MM.1S (cell line): ENCODE measurements at regions not wholly inside any gene's neighbourhood (a gene's known extent, or its start where the extent isn't known, plus 50 kb on each side); places are given as distances from the start of the nearest gene placed in this dataset.
"Not testable (repeated sequence)": the region's sequence is repeated elsewhere in the genome, so short reads cannot be mapped to it uniquely, and the experiment has no call there.

Source experiments
- DNase-seq: peaks from one replicate; pipeline ENCODE4 v3.0.0-alpha.2; 2015
- H2AFZ ChIP-seq: fragments of 300-600 bp; sonication (generic); 2 replicates; pipeline ENCODE4 v1.6.0; 2016; ENCODE audit warnings: antibody characterized with exemption, low read length
- H3F3A ChIP-seq: fragments of 300-600 bp; sonication (generic); 2 replicates; pipeline ENCODE4 v1.6.1; 2016; ENCODE audit warnings: mild to moderate bottlenecking, antibody characterized with exemption, low read length, moderate library complexity, mixed read lengths; ENCODE audit not compliant: insufficient read depth
- H3K27ac ChIP-seq: fragments of 300-600 bp; sonication (generic); 2 replicates; pipeline ENCODE4 v1.5.1; 2016; ENCODE audit warnings: mild to moderate bottlenecking, low read length
- H3K27me3 ChIP-seq: fragments of 300-600 bp; sonication (generic); replicated peaks from 2 replicates; pipeline ENCODE4 v1.6.0; 2016; ENCODE audit warnings: low read length; ENCODE audit not compliant: insufficient read depth
- H3K36me3 ChIP-seq: fragments of 300-600 bp; sonication (generic); replicated peaks from 2 replicates; pipeline ENCODE4 v1.6.1; 2016; ENCODE audit warnings: mild to moderate bottlenecking, low read length, mixed read lengths; ENCODE audit not compliant: insufficient read depth
- H3K4me1 ChIP-seq: fragments of 300-600 bp; sonication (generic); 2 replicates; pipeline ENCODE4 v1.6.1; 2016; ENCODE audit warnings: low read length, mixed read lengths
- H3K4me2 ChIP-seq: fragments of 300-600 bp; sonication (generic); 2 replicates; pipeline ENCODE4 v1.6.0; 2016; ENCODE audit warnings: low read depth, low read length
- H3K4me3 ChIP-seq: fragments of 300-600 bp; sonication (generic); 2 replicates; pipeline ENCODE4 v1.5.1; 2016; ENCODE audit warnings: low read length, mixed read lengths
- H3K79me2 ChIP-seq: fragments of 300-600 bp; sonication (generic); 2 replicates; pipeline ENCODE4 v1.6.1; 2016; ENCODE audit warnings: mixed run types, low read length, mixed read lengths
- H3K9ac ChIP-seq: fragments of 300-600 bp; sonication (generic); 2 replicates; pipeline ENCODE4 v1.6.1; 2016; ENCODE audit warnings: low read length, mixed read lengths
- H3K9me2 ChIP-seq: fragments of 300-600 bp; sonication (generic); replicated peaks from 2 replicates; pipeline ENCODE4 v1.6.1; 2016; ENCODE audit warnings: mild to moderate bottlenecking, low read length, mixed read lengths; ENCODE audit not compliant: insufficient read depth
- H3K9me3 ChIP-seq: fragments of 300-600 bp; sonication (generic); replicated peaks from 2 replicates; pipeline ENCODE4 v1.6.1; 2016; ENCODE audit warnings: mild to moderate bottlenecking, low read length, mixed read lengths; ENCODE audit not compliant: insufficient read depth
- H4K20me1 ChIP-seq: fragments of 300-600 bp; sonication (generic); 2 replicates; pipeline ENCODE4 v1.6.1; 2016; ENCODE audit warnings: mild to moderate bottlenecking, low read length, moderate library complexity, mixed read lengths; ENCODE audit not compliant: insufficient read depth
- EZH2 ChIP-seq: fragments of 300-600 bp; sonication (generic); optimal IDR thresholded peaks from 2 replicates; pipeline ENCODE3; 2017; ENCODE audit warnings: low read depth, mild to moderate bottlenecking, antibody characterized with exemption, low read length, mixed read lengths
- EZH2phosphoT487 ChIP-seq: fragments of 300-600 bp; sonication (generic); IDR thresholded peaks from 2 replicates; pipeline ENCODE4 v1.6.1; 2018; ENCODE audit warnings: antibody characterized with exemption, low read length
- TF ChIP-seq, protein P1 (sequence below): fragments of 300-600 bp; sonication (generic); IDR thresholded peaks from 2 replicates; pipeline ENCODE4 v1.5.1; 2016; ENCODE audit warnings: antibody characterized with exemption, low read length, mixed read lengths

DNA sequence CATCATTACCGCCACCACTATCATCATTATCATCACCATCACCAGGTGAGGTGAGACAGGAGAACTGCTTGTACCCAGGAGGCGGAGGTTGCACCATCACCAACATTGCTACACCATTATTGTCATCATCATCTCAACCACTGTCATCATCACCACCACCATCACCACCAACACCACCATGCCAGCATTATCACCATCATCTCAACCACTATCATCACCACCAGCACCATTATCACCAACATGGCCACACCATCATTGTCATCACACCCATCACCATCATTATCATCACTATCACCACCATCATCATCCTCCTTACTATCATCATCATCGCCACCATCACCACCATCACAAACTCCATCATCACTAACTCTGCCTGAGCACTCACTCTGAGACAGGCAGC, 661.8 kb upstream of the DEFB115 start:
- no peaks in the 10 kb centered on the region for H3K9me3 ChIP-seq
- no peak for DNase-seq
- H3F3A ChIP-seq: no peaks in the 10 kb centered on the region
- no peaks in the 10 kb centered on the region for H3K79me2 ChIP-seq
- H3K9me2 ChIP-seq: no peaks in the 10 kb centered on the region
- H3K4me1 ChIP-seq: no peaks in the 10 kb centered on the region
- H3K27ac ChIP-seq: no peak overlapping the region
- no peak overlapping the region for H3K4me2 ChIP-seq
- H2AFZ ChIP-seq: no peak overlapping the region
- H3K36me3 ChIP-seq: no peaks in the 10 kb centered on the region
- no peak overlapping the region for H3K4me3 ChIP-seq
- H3K27me3 ChIP-seq: no peaks in the 10 kb centered on the region
- H3K9ac ChIP-seq: no peak overlapping the region
- TF ChIP-seq, protein P1, sequence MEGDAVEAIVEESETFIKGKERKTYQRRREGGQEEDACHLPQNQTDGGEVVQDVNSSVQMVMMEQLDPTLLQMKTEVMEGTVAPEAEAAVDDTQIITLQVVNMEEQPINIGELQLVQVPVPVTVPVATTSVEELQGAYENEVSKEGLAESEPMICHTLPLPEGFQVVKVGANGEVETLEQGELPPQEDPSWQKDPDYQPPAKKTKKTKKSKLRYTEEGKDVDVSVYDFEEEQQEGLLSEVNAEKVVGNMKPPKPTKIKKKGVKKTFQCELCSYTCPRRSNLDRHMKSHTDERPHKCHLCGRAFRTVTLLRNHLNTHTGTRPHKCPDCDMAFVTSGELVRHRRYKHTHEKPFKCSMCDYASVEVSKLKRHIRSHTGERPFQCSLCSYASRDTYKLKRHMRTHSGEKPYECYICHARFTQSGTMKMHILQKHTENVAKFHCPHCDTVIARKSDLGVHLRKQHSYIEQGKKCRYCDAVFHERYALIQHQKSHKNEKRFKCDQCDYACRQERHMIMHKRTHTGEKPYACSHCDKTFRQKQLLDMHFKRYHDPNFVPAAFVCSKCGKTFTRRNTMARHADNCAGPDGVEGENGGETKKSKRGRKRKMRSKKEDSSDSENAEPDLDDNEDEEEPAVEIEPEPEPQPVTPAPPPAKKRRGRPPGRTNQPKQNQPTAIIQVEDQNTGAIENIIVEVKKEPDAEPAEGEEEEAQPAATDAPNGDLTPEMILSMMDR: no peak
- no peak for TF ChIP-seq EZH2phosphoT487
- no peak for TF ChIP-seq EZH2
- H4K20me1 ChIP-seq: no peaks in the 10 kb centered on the region

DNA sequence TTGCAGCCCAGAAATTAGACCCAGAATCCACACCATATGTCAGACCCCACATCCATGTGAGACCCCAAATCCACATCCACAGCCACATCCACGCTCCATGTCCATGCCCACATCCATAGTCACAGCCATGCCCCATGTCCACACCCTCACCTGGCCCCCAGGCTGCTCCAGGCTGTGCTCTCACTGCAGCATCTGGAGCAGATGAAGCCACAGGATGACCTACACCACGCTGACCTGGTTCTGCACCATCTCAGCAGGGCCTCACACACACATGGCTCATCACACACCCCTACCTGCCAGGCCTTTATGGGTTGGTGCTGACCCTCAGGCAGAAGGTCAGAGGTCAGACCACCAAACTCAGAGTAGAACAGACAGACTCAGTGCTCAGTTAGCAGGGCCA, 660.0 kb upstream of the DEFB115 start:
- not testable (repeated sequence) for H2AFZ ChIP-seq, H3K27ac ChIP-seq, H3K9me2 ChIP-seq, H3K27me3 ChIP-seq, H3K9me3 ChIP-seq, H3K4me1 ChIP-seq, H3K9ac ChIP-seq, DNase-seq, H3K79me2 ChIP-seq, H3K4me3 ChIP-seq, H4K20me1 ChIP-seq, H3K4me2 ChIP-seq, H3K36me3 ChIP-seq, H3F3A ChIP-seq

DNA sequence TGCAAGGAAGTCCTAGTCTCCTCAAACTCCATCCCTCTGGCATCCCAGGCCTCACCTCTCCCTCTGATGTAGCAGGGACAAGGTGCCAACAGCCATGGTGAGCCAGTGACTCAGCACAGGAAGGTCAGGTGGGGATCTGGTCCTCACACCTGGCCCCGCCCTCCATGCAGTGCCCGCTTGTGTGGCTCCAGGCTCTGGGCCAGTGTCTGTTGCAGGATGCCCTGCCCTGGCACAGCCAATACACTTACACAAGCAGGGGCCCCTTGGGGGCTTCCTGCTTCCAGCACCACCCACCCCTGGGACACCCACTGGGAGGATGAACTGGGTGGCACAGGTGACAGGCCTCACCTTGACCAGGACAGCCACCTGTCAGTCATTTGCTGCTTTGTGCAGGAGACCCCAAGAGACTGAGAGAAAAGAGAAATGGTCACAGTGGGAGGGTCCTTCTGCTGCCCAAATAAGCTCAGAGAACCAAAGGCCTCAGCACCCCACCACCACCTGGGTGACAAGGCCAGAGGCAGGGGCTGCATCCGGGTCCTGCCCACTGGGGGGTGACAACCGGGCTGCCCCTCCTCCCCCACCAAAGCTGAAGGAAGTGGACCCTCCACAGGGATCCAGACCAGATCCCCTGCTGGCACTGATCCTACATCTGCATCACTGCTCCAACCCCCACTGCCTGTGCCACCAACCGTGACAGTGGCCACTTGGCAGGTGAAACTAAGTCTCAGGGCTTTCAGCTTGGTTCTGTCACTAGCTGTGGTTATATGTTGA, 658.8 kb upstream of the DEFB115 start:
- H3K36me3 ChIP-seq: no peaks in the 10 kb centered on the region
- TF ChIP-seq, protein P1: no peak
- TF ChIP-seq EZH2phosphoT487: no peak
- H2AFZ ChIP-seq: no peak overlapping the region
- H3K27ac ChIP-seq: no peak overlapping the region
- no peaks in the 10 kb centered on the region for H4K20me1 ChIP-seq
- no peaks in the 10 kb centered on the region for H3K79me2 ChIP-seq
- H3F3A ChIP-seq: no peaks in the 10 kb centered on the region
- H3K4me3 ChIP-seq: no peak overlapping the region
- H3K9ac ChIP-seq: no peak overlapping the region
- no peaks in the 10 kb centered on the region for H3K9me3 ChIP-seq
- H3K9me2 ChIP-seq: no peaks in the 10 kb centered on the region
- H3K27me3 ChIP-seq: no peaks in the 10 kb centered on the region
- no peaks in the 10 kb centered on the region for H3K4me1 ChIP-seq
- no peak for DNase-seq
- H3K4me2 ChIP-seq: no peak overlapping the region

DNA sequence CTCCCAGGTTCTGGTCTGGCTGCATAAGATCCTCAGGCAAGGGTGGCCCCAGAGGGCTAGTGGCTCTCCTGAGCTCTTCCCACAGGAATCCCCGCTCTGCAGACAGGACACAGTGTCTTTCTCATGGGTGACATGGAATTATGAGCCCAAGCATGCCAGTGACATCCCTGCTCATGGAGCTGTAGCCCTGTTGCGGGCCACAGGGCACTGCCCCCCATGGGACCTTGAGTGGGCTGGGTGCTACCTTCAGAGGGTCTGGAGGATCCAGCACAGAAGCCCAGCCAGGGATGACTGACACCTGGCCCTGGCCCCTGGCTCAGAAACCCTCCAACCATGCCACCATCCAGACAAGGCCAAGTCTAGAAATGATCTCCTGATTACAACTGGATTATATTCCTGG, 657.5 kb upstream of the DEFB115 start:
- Histone ChIP-seq H3K9me2 (no peaks in the 10 kb centered on the region), H4K20me1 (no peaks in the 10 kb centered on the region), H3K9ac (no peak overlapping the region), H3K27ac (no peak overlapping the region), H3K79me2 (no peaks in the 10 kb centered on the region), H3K9me3 (no peaks in the 10 kb centered on the region), H3K4me1 (no peaks in the 10 kb centered on the region), H3K4me2 (no peak overlapping the region), H2AFZ (no peak overlapping the region), H3K4me3 (no peak overlapping the region), H3K27me3 (no peaks in the 10 kb centered on the region), H3F3A (no peaks in the 10 kb centered on the region), H3K36me3 (no peaks in the 10 kb centered on the region)
- TF ChIP-seq EZH2phosphoT487 (no peak), EZH2 (no peak)
- TF ChIP-seq, protein P1: no peak
- no peak for DNase-seq
